IMR-90 (cell line): ENCODE measurements at regions not wholly inside any gene's neighbourhood (a gene's known extent, or its start where the extent isn't known, plus 50 kb on each side); places are given as distances from the start of the nearest gene placed in this dataset.

Experiments used
- ATAC-seq: fragments of 200-7000 bp; cut with Tn5 transposase; 2 replicates; pipeline ENCODE4 v1.9.1; 2020; ENCODE audit warnings: low read depth, mild to moderate bottlenecking, moderate library complexity
- BruUV-seq: library from RNA; stranded (reverse); fragments of 400-500 nt; replicated peaks from 2 replicates; lab custom pipeline; 2021; lab: Mats Ljungman, UMichigan
- CTCF ChIA-PET: fragments of 300-600 bp; formaldehyde crosslinking; extraction: SDS; loops from one replicate; lab custom pipeline; 2021; ENCODE audit warnings: antibody characterized with exemption; lab: Yijun Ruan, JAX
- POLR2A ChIA-PET: fragments of 300-600 bp; sonication (Branson Sonifier 250); formaldehyde crosslinking; loops from one replicate; lab custom pipeline; 2022; ENCODE audit warnings: antibody characterized with exemption; ENCODE audit not compliant: unreplicated experiment; lab: Charles Lee
- DNase-seq: peaks from one replicate; pipeline ENCODE4 v3.0.0; 2013
- H2AFZ ChIP-seq: replicated peaks from 2 replicates; pipeline ENCODE3; 2013; ENCODE audit warnings: low read length, mild to moderate bottlenecking; ENCODE audit not compliant: poor library complexity
- H2AK5ac ChIP-seq: 2 replicates; pipeline ENCODE4 v1.6.1; 2013; ENCODE audit warnings: low read depth, low read length, inconsistent platforms
- H2AK9ac ChIP-seq: replicated peaks from 2 replicates; pipeline ENCODE3; 2013; ENCODE audit warnings: mild to moderate bottlenecking, low read depth, low read length, moderate library complexity; ENCODE audit not compliant: poor library complexity
- H2BK120ac ChIP-seq: 2 replicates; pipeline ENCODE4 v1.6.1; 2013; ENCODE audit warnings: low read depth, low read length, inconsistent platforms
- H2BK15ac ChIP-seq: 3 replicates; pipeline ENCODE4 v1.6.1; 2013; ENCODE audit warnings: low read depth, low read length, inconsistent platforms
- H2BK20ac ChIP-seq: 2 replicates; pipeline ENCODE4 v1.6.1; 2013; ENCODE audit warnings: low read depth, mild to moderate bottlenecking, inconsistent platforms, low read length, moderate library complexity
- H2BK5ac ChIP-seq: 2 replicates; pipeline ENCODE4 v1.6.1; 2013; ENCODE audit warnings: mild to moderate bottlenecking, low read depth, low read length, inconsistent platforms; ENCODE audit not compliant: poor library complexity, severe bottlenecking
- H3K14ac ChIP-seq: replicated peaks from 2 replicates; pipeline ENCODE4 v1.6.1; 2013; ENCODE audit warnings: low read depth, low read length, inconsistent platforms
- H3K18ac ChIP-seq: 2 replicates; pipeline ENCODE4 v1.6.1; 2013; ENCODE audit warnings: low read depth, low read length, control low read depth
- H3K23ac ChIP-seq: 2 replicates; pipeline ENCODE4 v1.6.1; 2013; ENCODE audit warnings: low read depth, low read length, inconsistent platforms
- H3K27ac ChIP-seq: 2 replicates; pipeline ENCODE4 v1.5.1; 2013; ENCODE audit warnings: mild to moderate bottlenecking, control low read depth, low read length; ENCODE audit not compliant: insufficient read depth
- H3K27me3 ChIP-seq: 2 replicates; pipeline ENCODE4 v1.6.1; 2013; ENCODE audit warnings: low read length; ENCODE audit not compliant: control insufficient read depth, insufficient read depth
- H3K36me3 ChIP-seq: 2 replicates; pipeline ENCODE4 v1.6.1; 2013; ENCODE audit warnings: low read length, mixed read lengths; ENCODE audit not compliant: control insufficient read depth, insufficient read depth
- H3K4ac ChIP-seq: 2 replicates; pipeline ENCODE4 v1.6.1; 2013; ENCODE audit warnings: low read depth, low read length, inconsistent platforms
- H3K4me1 ChIP-seq: 2 replicates; pipeline ENCODE4 v1.6.1; 2013; ENCODE audit warnings: low read length, mixed read lengths; ENCODE audit not compliant: control insufficient read depth, insufficient read depth
- H3K4me2 ChIP-seq: 2 replicates; pipeline ENCODE4 v1.6.1; 2013; ENCODE audit warnings: low read depth, mild to moderate bottlenecking, control low read depth, low read length, moderate library complexity
- H3K4me3 ChIP-seq: 2 replicates; pipeline ENCODE4 v1.5.1; 2013; ENCODE audit warnings: low read depth, mild to moderate bottlenecking, control low read depth, low read length, moderate library complexity; ENCODE audit not compliant: insufficient read depth
- H3K56ac ChIP-seq: 2 replicates; pipeline ENCODE4 v1.6.1; 2013; ENCODE audit warnings: low read length, inconsistent platforms; ENCODE audit not compliant: insufficient read depth; ENCODE audit errors: extremely low read depth
- H3K79me1 ChIP-seq, 2 experiments: 2 replicates each; pipeline ENCODE4 v1.6.1; 2013; ENCODE audit warnings: low read length in 2 of 2, inconsistent platforms in 1 of 2, low read depth in 1 of 2
- H3K9ac ChIP-seq: 2 replicates; pipeline ENCODE4 v1.6.1; 2013; ENCODE audit warnings: low read depth, low read length, control low read depth
- H3K9me1 ChIP-seq: 2 replicates; pipeline ENCODE4 v1.6.1; 2013; ENCODE audit warnings: low read length, inconsistent platforms; ENCODE audit not compliant: insufficient read depth
- H3K9me3 ChIP-seq: 2 replicates; pipeline ENCODE4 v1.6.1; 2013; ENCODE audit warnings: low read length; ENCODE audit not compliant: control insufficient read depth, insufficient read depth
- H4K20me1 ChIP-seq: 2 replicates; pipeline ENCODE4 v1.6.1; 2013; ENCODE audit warnings: low read length, inconsistent platforms; ENCODE audit not compliant: insufficient read depth
- H4K5ac ChIP-seq: 2 replicates; pipeline ENCODE4 v1.6.1; 2013; ENCODE audit warnings: mild to moderate bottlenecking, low read depth, low read length, control low read depth
- H4K8ac ChIP-seq, 2 experiments: 2 replicates each; pipeline ENCODE4 v1.6.1; 2013; ENCODE audit warnings: low read depth in 2 of 2, low read length in 2 of 2, control low read depth in 1 of 2, inconsistent platforms in 1 of 2
- H4K91ac ChIP-seq: 2 replicates; pipeline ENCODE4 v1.6.1; 2013; ENCODE audit warnings: low read depth, low read length, inconsistent platforms; ENCODE audit not compliant: insufficient read depth
- BHLHE40 ChIP-seq: fragments of 150-350 bp; IDR thresholded peaks from 2 replicates; pipeline ENCODE4 v1.6.1; 2016; ENCODE audit warnings: mild to moderate bottlenecking, low read depth, low read length
- CHD1 ChIP-seq: IDR thresholded peaks from 2 replicates; pipeline ENCODE4 v1.6.1; 2012; ENCODE audit warnings: low read depth, low read length, improper control_type of control experiment
- MAFK ChIP-seq: IDR thresholded peaks from 2 replicates; pipeline ENCODE4 v1.6.1; 2012; ENCODE audit warnings: low read depth, low read length, improper control_type of control experiment
- MXI1 ChIP-seq: IDR thresholded peaks from 2 replicates; pipeline ENCODE4 v1.6.1; 2012; ENCODE audit warnings: low read depth, mild to moderate bottlenecking, low read length, moderate library complexity, borderline replicate concordance
- RAD21 ChIP-seq: IDR thresholded peaks from 2 replicates; pipeline ENCODE4 v1.6.1; 2012; ENCODE audit warnings: low read length, improper control_type of control experiment
- RCOR1 ChIP-seq: IDR thresholded peaks from 2 replicates; pipeline ENCODE4 v1.6.1; 2012; ENCODE audit warnings: mild to moderate bottlenecking, low read length, improper control_type of control experiment; ENCODE audit not compliant: insufficient replicate concordance
- WGBS, 2 experiments: methylation state at CpG; one replicate each; pipeline versions ENCODE4 v1.1.5 to v1.1.7; 2013; ENCODE audit warnings: missing lambda C conversion rate in 2 of 2; ENCODE audit not compliant: insufficient read length in 1 of 2; ENCODE audit errors: extremely low coverage in 2 of 2; 5-methylcytosine and 5-hydroxymethylcytosine counted together
- dilution Hi-C: fragments of 300-500 bp; cut with HindIII; formaldehyde crosslinking; loops from one replicate; pipeline ENCODE4 v1.14.3; 2018; ENCODE audit warnings: low sequenced_read_pairs; ENCODE audit not compliant: unreplicated experiment
- in situ Hi-C: fragments of 300-500 bp; cut with MboI; formaldehyde crosslinking; loops from 3 replicates; pipeline ENCODE4 v1.14.3; 2019; ENCODE audit warnings: low sequenced_read_pairs, inconsistent platforms, mixed read lengths
- intact Hi-C: fragments of 100-400 bp; cut with micrococcal nuclease; formaldehyde crosslinking; loops from 2 replicates; pipeline ENCODE4 v1.10.0; 2022

- POLR2A ChIA-PET: no interaction called here
- intact Hi-C loops: no loop called here
Measured at GRCh38 chr15:98123297-98123696, 162.8 kb downstream of the ARRDC4 start.

More at GRCh38 chr15:98123297-98123696, 162.8 kb downstream of the ARRDC4 start:
- H4K5ac ChIP-seq: no peak overlapping the region
- dilution Hi-C loops: no loop called here
- no peak overlapping the region for H3K56ac ChIP-seq
- ATAC-seq (no peak), DNase-seq (no peak)
- H2BK15ac ChIP-seq: no peak overlapping the region
- in situ Hi-C loops: no loop called here
- BruUV-seq: no TSS peak
- H2AFZ ChIP-seq: no peak overlapping the region
- H3K14ac ChIP-seq: no peak overlapping the region
- no peaks in the 10 kb centered on the region for H3K4me1 ChIP-seq
- H3K36me3 ChIP-seq: no peaks in the 10 kb centered on the region
- H4K91ac ChIP-seq: no peak overlapping the region
- TF ChIP-seq RAD21 (no peak), RCOR1 (no peak), BHLHE40 (no peak), MXI1 (no peak), CHD1 (no peak), MAFK (no peak)
- no peaks in the 10 kb centered on the region for H3K9me1 ChIP-seq
- CTCF ChIA-PET: no interaction called here
- H4K8ac ChIP-seq: no peak overlapping the region
- no peak overlapping the region for H3K18ac ChIP-seq
- no peaks in the 10 kb centered on the region for H3K79me1 ChIP-seq
- H2BK5ac ChIP-seq: no peak overlapping the region
- no peak overlapping the region for H3K4me3 ChIP-seq
- H2AK5ac ChIP-seq: no peak overlapping the region
- H3K23ac ChIP-seq: no peak overlapping the region
- no peaks in the 10 kb centered on the region for H3K27me3 ChIP-seq
- H3K4me2 ChIP-seq: no peak overlapping the region
- WGBS, 2 experiments: no CpG with 5 or more reads among the region's 3 CpGs
- H2BK20ac ChIP-seq: no peak overlapping the region
- H4K20me1 ChIP-seq: no peaks in the 10 kb centered on the region
- no peak overlapping the region for H2AK9ac ChIP-seq
- no peak overlapping the region for H3K27ac ChIP-seq
- H2BK120ac ChIP-seq: no peak overlapping the region
- H3K9ac ChIP-seq: no peak overlapping the region
- peaks cover 32% of the 10 kb centered on the region for H3K9me3 ChIP-seq
- H3K4ac ChIP-seq: no peak overlapping the region
